Stimulated activated CD8-positive, alpha-beta memory T cell treated with anti-CD3 and anti-CD28 coated beads, Interleukin-12 subunit alpha, Interleukin-12 subunit beta, amount 100 ng/mL, for 24 hours (primary cell): ENCODE measurements at regions not wholly inside any gene's neighbourhood (a gene's known extent, or its start where the extent isn't known, plus 50 kb on each side); places are given as distances from the start of the nearest gene placed in this dataset.

Experiments used
- DNase-seq: peaks from one replicate; pipeline ENCODE4 v3.0.0-alpha.2; 2020; ENCODE audit errors: extremely low read depth

DNA sequence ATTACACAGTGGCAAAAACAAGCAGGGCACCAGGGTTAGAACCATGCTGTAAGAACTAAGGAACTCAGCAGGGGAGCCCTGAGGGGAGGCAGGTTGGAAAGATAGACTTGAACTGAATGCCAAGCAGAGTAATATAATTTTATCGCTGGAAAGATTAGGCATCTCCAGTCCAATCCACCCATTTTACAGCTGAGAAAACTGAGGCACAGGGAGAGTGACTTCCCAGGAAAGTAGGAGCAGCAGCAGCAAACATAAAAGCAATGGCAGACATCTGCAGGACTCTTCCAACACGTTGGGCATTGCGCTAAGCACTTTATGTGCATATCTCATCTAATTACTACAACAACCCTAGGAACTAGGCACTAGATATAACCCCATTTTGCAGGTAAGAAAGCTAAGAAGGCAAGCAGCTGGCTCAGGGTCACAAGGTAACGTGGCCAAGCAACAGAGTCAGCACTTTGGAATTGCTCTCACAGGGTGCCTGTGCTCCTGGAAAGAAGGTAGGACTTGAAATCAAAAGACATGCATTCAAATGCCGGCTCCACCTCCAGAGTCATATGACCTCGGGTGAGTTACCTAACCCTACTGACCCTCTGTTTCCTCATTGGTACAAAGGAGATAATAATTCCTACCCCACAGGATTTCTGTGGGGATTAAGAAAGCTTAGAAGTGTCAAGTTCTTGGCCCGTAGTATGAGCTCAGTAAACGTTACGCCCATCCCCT, 215.3 kb downstream of the BARX2 start:
- no peak for DNase-seq

DNA sequence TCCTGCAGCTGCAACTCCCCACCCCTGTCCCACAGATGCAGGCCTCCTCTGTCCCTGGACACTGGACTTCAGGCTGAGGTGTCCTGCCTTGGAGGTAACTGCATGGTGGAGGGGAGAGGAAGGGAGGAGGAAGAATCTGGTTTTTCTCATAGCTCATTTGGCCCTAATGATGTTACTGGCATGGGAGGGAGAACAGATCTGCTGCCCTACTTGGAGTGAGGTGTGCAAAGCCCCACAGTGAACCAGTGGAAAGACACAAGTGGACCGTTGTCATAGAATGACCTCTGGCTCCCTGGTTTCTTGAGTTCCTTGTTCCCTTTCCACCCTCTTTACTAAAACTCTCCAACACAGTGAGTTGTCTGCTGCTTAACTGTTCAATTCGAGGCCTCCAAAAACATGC, 215.9 kb downstream of the BARX2 start:
- no peak for DNase-seq

DNA sequence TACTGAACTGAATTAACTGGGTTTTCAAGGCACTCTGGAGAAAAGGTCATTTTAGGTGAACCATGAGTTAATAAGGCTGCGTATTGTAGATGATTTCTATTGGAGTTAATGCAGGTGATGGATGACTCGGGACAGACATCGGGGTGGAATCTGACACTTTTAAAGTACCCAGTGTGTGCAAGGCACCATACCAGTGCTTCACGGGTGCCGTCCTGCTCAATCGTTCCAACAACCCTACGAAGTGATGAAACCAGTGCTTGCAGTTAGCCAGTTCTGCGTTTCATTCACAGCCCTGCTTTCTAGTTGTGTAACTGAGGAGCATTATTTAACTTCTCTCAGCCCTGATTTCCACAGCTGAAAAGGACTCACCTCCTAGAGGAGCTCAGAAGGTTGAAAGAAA, 216.5 kb downstream of the BARX2 start:
- DNase-seq, result no peak

DNA sequence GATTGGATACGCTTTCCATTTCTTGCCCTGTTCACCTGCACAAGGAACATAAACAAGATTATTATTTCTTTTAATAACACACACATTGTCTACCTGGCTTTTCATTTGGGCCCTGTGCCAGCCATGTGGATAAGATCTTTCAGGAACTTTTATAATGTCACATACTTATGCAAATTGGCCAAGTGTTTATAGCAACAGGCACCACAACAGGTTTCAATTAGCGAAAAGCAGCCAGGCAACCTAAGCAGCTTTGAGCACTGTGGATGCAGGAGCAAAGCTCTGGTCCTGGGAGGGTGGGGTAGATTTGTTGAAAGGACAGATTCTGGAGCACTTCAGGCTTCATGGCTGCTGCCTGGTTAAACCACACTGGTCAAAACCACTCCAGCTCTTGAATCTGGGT, 217.4 kb downstream of the BARX2 start:
- DNase-seq, result no peak

DNA sequence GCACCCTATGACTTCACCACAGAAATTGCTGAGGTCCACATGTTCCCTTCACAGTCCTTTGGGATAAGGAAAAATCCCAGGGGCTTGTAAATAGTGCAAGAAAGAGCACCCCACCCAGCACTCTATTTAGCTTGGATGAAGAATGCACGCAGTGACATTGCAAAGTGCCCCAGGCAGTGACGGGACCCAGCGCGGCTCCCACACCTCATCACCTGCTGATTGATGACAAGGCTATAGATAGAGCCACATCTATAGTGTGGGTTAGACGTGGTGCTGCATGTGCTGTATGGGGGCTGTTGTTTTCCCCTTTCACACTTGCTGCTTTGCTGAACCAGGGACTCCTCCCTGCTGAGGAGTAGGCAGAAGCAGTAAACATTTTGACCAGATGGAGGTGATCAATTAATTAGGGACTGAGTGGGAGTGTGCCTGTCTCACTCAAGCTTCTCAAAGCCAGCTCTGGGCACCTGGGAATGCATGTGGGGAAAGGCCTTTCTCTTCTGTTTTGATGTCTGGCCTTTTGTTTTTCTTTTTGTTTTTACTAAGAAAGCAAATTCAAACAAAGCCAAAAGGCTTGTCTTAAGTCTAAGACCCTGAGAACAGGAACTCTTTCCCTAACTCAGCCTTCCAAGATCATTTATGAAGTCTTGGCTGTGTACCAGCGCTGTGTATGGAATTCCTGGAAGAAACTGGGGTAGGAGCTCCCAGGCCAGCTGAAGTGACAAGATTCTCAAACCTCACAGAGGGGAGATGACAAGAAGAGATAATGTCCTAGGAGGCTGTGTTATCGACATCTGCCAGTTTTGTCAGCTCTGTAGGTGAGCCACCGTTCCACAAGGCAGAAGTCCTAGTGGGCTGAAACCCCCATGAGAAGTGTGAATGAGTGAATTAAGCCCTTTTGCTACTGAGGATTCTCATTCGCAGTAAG, 219.7 kb downstream of the BARX2 start:
- DNase-seq, result no peak

DNA sequence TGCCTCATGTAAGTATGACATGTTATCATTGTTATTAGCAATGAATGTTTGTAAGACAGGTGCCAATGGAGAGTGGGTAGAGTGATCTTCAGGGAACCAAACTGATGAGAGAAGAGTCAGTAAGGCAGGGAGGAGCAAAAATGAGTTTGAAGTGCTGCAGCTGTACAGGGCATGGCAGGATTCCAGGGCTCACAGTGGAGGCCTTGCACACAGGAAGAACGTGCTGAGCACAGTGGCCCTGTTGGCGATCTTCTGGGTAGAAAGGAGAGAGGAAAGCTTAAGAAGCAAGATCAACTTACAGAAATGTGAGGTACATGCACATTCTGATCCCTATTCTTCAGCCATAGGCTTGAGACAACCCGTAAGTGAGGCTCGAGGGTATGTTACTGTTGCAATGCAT, 219.3 kb upstream of the TMEM45B start:
- no peak for DNase-seq

DNA sequence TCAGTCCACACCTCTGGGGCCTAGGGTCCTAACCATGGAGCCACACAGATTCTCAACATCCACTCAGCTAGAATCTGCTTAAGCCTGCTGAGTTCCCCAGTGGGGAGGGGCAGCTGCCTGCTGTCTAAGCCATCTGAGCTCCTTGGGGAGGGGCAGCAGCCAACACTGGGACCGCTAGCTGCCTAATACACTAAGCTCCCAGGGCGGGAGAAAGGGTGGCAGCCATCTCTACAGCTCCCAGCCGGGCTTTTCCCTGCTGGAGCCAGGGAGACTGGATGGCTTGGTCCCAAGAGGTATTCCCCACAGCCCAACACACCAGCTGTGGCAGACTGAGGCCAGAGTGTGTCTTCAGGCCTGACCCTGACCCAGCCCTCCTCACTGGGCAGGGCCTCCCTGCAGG, 217.3 kb upstream of the TMEM45B start:
- no peak for DNase-seq

DNA sequence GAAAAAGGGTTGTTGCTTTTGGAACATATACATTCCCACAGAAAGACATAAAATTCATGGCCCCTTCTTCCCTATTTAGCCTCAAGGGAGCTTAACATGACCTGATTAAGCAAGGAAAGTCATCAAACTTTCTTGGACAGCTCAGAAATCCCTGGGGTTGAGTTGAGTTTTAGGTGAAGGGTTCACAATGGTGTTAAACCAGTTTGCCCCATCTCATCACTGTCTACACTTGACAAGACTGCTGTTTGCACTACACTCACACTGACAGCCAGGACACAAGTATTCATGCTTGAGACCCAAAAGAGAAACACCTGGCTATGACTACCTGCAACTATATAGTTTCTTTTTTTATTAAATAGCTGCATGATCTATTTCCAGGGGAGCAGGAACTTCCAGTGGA, 209.8 kb upstream of the TMEM45B start:
- DNase-seq, result no peak

DNA sequence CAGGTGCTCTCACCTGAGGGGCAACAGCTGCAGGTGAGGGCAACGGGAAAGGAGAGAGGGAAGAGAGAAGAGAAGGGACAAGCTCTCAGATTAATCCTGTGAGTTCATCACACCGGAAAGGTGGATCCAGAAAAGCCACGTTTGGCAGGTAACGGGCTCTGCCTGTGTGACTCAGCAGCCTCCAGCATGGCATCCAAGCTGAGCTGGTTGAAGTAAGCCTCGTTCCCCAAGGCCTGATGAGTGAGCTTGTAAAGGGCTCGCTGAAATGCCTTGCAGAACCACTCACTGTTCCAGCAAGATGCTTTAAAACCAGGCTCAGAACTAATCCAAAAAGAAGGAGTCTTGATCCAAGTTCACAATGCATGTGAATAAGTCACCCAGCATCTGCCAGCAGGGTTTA, 206.9 kb upstream of the TMEM45B start:
- DNase-seq, result no peak

DNA sequence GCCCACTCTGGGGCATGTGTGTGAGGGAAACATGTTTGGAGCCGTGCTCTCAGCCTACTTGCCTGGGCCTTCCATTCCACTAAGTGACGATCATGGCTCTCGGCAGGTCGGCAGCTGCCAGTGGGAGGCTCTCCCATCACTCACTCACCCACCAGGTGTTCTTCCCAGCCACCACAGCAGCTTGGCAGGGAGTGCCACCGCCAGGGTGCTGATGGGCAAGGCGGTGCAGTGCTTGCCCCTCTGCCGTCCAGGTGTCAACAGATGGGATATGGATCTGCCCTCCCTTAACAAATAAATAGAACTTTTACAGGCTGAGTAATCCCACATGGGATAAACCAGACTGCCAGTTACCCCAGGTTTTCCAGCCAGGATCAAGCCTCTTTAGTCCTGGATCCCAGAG, 205.5 kb upstream of the TMEM45B start:
- no peak for DNase-seq

DNA sequence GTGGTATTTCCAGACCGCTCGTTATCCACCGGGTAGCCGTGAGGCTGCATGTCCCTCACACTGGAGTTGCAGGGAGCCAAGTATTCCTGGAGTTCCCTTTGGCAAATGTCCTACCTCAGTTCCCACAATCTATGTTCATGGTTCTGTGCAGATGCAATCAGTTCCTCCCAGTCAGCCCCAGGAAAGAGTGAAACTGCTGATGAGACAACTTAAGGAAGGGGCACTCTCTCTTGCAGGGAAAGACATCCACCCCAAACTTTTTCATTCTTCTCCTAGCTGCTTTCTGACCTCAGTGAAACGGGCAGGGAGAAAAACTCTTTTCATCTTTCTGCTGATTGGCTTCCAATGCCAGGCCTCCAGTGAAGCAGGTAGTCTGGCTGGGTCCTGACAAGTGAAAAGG, 205.1 kb upstream of the TMEM45B start:
- DNase-seq, result no peak

DNA sequence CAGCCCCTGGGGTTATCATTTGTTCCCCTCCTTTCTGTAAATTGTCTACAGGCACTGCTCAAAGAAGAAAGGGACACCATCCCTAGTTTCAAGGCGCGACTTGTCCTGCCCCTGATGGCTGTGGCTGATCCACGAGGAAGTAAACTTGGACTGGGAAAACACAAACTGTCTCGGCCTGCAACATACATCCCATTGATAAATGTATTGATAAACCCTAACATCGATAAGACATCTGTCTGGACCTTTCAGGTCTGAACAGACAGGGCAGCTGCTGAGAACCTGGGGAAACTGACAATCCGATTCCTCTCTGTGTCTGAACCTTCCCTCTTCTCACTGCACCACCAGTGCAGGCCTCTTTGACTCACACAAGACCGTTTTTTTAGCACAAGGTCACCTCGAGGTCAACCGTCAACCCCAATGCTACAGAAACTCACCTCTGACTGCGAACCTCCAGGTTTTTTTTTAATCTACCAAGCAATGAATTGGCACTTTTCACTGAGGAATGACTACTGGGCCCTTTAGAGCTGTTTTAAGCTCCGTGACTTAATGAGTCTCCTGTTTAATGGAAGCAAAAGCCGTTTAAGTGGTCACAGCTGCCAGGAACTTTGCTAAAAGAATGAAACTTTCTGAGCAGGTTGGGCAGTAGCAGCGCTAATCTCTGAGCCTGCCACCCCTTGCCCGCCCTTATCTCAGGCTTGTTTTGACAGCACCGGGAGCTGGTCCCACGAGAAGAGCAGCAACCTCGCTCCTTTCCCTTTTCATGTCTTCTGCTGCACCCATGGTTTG, 203.8 kb upstream of the TMEM45B start:
- DNase-seq, result no peak

DNA sequence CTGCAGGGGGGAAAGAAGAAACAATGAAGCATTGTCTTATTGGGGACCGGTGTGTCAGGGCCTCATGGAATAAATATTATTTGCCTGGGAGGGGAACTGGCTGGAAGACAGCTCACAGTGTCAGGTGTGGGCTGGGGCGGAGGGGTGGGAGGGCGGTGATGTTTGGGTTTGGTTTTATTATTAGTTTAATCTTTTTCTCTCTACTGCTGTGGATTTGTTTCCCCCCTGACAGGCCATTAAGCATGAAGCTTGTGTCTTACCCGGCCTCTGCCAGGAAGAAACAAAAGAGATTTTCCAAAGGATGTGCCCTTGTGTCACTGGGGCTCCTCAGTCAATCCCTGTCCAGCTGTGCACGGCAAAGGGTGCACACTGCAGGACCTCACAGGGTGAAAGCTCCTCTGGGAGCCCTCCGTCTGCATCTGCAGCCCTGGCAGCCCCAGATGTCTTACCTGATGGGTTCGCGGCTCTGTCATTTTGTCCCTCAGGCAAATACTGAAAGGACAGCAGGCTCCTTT, 203.1 kb upstream of the TMEM45B start:
- no peak for DNase-seq

DNA sequence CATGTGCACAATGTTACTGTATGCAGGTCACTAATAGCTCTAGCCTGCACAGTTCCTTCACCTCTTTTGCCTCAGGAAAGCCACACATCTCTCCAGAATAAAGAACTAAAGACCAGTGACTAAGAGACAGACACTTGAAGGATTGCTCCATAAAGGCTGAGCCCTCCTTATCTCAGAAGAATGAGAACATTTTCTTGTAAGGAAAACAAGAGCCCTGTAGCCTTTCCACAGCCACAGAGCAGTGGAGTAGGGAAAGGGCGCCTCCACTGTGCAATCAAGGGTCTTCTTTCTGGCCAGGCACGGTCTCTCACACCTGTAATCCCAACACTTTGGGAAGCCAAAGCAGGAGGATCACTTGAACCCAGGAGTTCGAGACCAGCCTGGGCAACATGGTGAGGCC, 202.6 kb upstream of the TMEM45B start:
- no peak for DNase-seq

DNA sequence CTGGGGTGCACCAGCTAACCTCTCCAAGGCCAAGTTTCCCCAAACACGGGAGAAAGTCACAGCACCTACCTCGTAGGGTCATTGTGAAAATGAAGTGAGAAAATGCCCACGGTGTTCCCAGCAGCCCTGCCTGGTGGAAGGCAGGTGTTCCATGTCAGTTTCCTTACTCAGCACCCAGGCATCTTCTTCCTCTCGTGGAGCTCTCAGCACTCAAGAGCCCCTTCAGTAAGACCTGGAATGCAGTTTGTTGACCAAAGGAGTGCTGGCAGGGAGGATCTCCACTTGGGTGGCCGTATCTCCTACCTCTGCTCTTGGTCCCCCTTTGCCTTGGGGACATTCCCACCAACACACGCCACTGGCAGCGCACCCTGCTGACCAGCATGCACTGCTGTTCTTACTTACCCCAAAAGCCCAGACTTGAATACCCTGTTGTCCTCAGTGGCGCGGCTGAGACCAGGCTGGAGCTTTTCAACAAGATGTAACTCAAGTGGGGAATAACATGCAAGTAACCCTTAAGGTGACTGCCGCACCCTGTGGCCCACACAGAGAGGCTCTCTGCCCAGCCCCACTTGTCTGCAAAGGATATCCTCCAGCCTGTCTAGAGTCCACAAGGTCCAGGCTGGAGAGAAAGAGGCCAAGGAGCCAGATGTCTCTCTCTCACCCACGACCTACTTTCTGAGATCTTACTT, 201.2 kb upstream of the TMEM45B start:
- DNase-seq, result no peak

DNA sequence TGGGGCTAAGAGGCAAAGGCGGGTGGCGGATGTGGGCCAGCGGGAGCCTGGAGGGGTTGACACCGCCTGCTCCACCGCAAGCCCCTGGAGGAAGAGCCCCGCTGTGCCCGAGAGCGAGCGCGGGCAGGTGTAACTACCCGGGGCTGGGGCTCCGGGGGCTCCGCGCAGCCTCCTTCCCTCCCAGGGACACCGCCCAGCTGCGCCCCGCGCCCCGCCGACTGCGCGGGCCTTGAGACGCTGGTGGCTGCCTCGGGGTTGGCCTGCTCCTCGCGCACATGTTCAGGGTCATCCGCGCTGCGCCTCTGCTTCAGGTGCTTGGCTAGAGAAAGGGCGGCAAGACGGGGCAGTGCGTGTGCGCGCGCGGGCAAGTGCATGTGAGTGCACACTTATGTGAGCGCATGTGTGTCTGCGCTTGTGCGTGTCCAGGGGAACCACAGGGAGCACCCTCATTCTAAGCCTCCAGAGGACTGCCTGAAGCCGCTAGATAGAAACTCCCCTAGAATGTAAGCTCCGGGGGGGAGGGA, 197.5 kb upstream of the TMEM45B start:
- DNase-seq, result no peak

DNA sequence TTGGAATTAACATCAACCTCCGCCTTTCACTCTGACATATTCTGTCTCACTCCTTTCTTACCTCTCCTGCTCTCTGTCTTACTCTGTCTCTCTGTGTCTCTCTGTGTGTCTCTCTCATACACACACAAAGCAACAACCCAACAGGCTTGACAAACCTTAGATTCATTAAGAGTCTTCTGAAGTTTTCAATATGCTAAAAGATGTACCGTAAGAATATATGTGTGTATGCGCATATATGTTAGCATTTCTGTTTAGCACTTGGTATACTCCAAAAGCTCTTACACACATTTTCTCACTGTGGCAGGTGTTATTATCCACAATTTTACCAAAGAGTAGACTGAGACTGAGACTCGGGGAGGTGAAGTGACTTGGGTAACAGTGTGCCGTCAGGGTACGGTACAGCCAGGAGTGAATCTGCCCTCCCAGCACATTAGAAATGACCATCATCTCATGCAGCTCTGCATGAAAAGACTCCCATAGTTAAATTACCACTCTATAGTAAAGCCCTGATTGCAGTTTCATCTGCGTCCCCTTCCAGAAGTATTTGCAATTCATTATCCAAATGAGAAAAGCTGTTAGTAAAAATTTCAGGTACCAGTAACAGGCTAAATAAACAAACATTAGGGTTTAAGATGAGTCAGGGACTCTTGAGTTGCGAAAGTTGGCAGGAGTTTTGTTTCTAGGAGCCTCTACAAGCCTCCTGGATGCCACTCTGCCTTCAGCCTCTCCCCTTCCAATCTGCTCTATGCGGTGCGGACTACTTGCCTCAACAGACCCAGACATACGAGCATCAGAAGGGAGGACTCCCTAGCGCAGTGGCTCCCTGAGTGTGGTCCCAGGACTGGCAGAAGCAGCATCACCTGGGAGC, 195.2 kb upstream of the TMEM45B start:
- DNase-seq, result no peak

DNA sequence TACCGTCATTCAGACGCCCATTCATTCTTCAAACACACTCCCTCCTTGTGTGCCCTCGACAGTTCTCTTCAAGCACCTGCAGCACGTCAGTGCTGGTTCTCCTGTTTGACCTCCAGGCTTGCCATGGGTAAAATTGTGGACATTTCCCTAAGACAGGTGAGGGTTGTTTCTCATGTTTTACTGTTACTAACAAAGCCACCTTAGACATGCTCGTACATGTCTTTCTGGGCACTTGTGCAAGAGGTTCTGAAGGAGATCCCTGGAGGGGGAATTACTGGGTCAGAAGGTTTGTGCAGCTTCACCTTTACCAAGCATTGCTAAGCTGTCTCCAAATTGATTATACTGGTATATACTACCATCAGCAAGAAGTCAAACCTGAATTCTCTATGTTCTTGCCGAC, 189.7 kb upstream of the TMEM45B start:
- no peak for DNase-seq

DNA sequence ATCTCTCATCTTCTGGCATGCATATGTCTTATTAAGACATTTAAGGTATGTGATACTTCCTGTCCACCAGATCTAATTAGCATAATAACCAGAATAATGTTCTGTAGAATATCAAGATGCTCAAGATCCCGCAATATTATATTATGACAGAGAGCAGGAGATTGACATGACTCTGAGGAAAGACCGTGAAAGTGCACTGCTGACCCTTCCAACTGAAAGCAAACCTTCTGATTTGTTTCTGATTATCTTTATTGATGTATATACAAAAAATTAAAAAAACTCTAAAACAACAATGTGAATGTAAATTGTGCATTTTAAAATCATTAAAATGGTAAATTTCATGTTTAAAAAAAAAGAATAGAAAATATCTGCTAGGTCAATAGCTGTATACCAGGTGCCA, 184.4 kb upstream of the TMEM45B start:
- DNase-seq, result no peak

DNA sequence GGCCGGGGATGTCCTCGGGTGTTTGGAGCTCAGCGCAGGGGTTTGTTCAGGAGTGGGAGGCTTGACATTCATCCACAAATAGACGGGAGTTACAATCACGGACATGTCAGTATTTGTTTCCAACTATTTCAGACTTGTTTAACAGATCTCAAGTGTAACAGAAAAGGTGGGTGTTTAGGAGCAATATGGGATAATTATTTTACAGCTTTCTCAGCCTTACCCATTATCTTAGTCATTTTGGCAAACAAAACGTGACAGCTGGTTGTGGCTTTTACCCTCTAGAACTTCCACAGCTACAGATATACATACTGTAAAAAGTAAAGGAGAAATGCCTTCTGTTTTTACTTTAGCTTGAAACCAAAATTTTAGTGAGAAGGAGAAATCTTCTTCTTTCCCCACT, 178.7 kb upstream of the TMEM45B start:
- DNase-seq, result no peak
